K562 (cell line): ENCODE measurements at regions not wholly inside any gene's neighbourhood (a gene's known extent, or its start where the extent isn't known, plus 50 kb on each side); places are given as distances from the start of the nearest gene placed in this dataset.

Source experiments
- CBX1 ChIP-seq: sonication (generic); IDR thresholded peaks from 2 replicates; pipeline ENCODE4 v1.6.1; 2016; ENCODE audit warnings: antibody characterized with exemption, low read depth, mild to moderate bottlenecking
- CTCF ChIP-seq, 3 experiments: IDR thresholded peaks in 2 of 3; conservative IDR thresholded peaks in 1 of 3; 2 replicates each; pipeline ENCODE4 v1.5.1; 2011 to 2012; ENCODE audit warnings: low read length in 3 of 3, mild to moderate bottlenecking in 3 of 3, control low read depth in 2 of 3, improper control_type of control experiment in 1 of 3, inconsistent platforms in 1 of 3, low read depth in 1 of 3, mixed read lengths in 1 of 3, moderate library complexity in 1 of 3; ENCODE audit not compliant: insufficient read depth in 2 of 3
- ETV6 ChIP-seq, 3 experiments: fragments of 150-350 bp in 1 of 3; sonication (generic) in 1 of 3; formaldehyde crosslinking in 1 of 3; IDR thresholded peaks; 2 replicates each; pipeline versions ENCODE4 v1.6.1 to v1.8.0; 2014 to 2022; ENCODE audit warnings: borderline replicate concordance in 2 of 3, low read depth in 2 of 3, antibody characterized with exemption in 1 of 3, low read length in 1 of 3, mild to moderate bottlenecking in 1 of 3, missing genetic modification reagents in 1 of 3
- FOXP1 ChIP-seq: sonication (generic); formaldehyde crosslinking; IDR thresholded peaks from 2 replicates; pipeline ENCODE4 v1.8.0; 2022; ENCODE audit warnings: mild to moderate bottlenecking, missing genetic modification reagents
- GATA2 ChIP-seq: sonication (generic); formaldehyde crosslinking; IDR thresholded peaks from 2 replicates; pipeline ENCODE4 v1.4.0; 2020; ENCODE audit warnings: mild to moderate bottlenecking, missing genetic modification reagents
- MXI1 ChIP-seq: IDR thresholded peaks from 2 replicates; pipeline ENCODE4 v1.6.1; 2011; ENCODE audit warnings: low read depth, mild to moderate bottlenecking, improper control_type of control experiment, low read length
- SNRNP70 ChIP-seq: fragments of 200-400 bp; formaldehyde crosslinking; optimal IDR thresholded peaks from 2 replicates; pipeline ENCODE3; 2017; ENCODE audit warnings: low read depth, low read length
- SOX6 ChIP-seq: fragments of 450-650 bp; IDR thresholded peaks from 2 replicates; pipeline ENCODE4 v1.6.1; 2014; ENCODE audit warnings: mild to moderate bottlenecking
- ZNF551 ChIP-seq: fragments of 250-450 bp; sonication (Bioruptor Pico); IDR thresholded peaks from 2 replicates; pipeline ENCODE4 v1.5.0; 2021; ENCODE audit warnings: mild to moderate bottlenecking, moderate library complexity

GRCh38 chr10:33826186-33826585 is 491.7 kb upstream of the NRP1 start:
- TF ChIP-seq ETV6 (IDR thresholded peaks at IDR 0.05; ENCODE audit: borderline replicate concordance in 1 of 2, low read depth in 2 of 2, low read length in 1 of 2) (no peak), ETV6 (CRISPR knock-in tag; IDR thresholded peaks at IDR 0.05; ENCODE audit: borderline replicate concordance) (no peak), GATA2 (CRISPR knock-in tag) (no peak), SNRNP70 (no peak), CBX1 (no peak), ZNF551 (CRISPR knock-in tag) (no peak), FOXP1 (CRISPR knock-in tag) (no peak), MXI1 (no peak), SOX6 (no peak), CTCF (IDR thresholded peaks at IDR 0.05 in 2 of 3, conservative IDR thresholded peaks at IDR 0.05 in 1 of 3; ENCODE audit: insufficient read depth in 2 of 3, low read depth in 1 of 3, low read length in 3 of 3) (no peak)
